GF-D8 (cell line): ENCODE measurements at regions not wholly inside any gene's neighbourhood (a gene's known extent, or its start where the extent isn't known, plus 50 kb on each side); places are given as distances from the start of the nearest gene placed in this dataset.

Experiments
- DNase-seq: peaks from one replicate; lab custom pipeline; 2025; lab: John Stamatoyannopoulos, UW

DNA sequence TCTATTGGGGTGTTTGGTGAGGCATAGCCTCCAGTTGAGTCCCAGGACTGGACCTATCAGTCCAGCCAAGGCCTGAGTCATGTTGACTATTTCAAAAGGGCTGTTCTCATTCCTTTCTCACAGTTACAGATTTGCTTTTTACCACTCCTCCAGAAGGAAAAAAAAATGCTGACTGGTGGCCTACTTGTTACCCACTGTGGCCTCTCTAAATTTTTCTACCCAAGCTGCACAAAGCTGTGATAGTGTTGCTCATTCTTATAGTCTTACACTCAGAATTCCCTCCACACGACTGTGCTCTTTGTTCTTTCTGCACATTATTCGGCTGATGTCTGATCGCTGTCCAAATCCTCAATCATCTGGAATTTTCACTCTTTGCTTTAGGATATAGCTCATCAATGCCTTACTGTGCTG, 1142.2 kb downstream of the IGSF11 start:
- no peak for DNase-seq

DNA sequence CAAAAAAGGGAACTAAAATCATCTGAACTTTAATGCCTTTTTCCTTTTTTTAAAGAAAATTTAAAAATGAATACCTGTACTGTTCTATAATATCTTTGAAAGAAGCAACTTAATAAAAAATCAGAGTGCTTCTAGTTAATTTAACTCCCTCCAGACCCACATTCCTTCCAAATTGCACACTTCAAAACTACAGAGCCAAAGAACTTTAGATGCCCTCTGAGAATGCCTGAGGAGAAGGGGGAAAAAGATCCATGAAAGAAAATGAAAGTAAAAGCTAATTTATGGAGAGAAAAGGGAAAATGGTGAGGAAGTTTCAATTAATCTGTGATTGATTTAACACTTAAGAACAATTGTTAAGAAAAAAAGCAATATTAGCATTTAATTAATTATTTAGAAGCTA, 1141.6 kb downstream of the IGSF11 start:
- no peak for DNase-seq

DNA sequence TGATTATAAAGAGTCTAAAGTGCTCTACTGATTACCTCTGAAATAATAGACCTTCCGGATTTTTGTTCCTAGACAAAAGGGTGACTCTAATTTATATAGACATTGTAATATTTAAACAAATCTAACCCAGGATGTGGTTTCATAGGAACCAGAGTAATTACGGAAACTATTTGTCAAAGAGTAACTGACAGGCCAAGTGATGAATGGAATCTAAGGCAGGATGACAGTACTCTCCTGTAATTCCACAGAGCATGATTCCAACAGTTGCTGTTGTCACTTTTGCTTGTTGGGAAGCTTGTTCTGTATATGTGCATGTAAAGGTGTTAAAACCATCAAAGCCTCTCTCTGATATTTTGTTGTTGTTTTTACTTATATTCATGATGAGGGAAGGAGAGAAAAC, 1141.0 kb downstream of the IGSF11 start:
- DNase-seq, result no peak

DNA sequence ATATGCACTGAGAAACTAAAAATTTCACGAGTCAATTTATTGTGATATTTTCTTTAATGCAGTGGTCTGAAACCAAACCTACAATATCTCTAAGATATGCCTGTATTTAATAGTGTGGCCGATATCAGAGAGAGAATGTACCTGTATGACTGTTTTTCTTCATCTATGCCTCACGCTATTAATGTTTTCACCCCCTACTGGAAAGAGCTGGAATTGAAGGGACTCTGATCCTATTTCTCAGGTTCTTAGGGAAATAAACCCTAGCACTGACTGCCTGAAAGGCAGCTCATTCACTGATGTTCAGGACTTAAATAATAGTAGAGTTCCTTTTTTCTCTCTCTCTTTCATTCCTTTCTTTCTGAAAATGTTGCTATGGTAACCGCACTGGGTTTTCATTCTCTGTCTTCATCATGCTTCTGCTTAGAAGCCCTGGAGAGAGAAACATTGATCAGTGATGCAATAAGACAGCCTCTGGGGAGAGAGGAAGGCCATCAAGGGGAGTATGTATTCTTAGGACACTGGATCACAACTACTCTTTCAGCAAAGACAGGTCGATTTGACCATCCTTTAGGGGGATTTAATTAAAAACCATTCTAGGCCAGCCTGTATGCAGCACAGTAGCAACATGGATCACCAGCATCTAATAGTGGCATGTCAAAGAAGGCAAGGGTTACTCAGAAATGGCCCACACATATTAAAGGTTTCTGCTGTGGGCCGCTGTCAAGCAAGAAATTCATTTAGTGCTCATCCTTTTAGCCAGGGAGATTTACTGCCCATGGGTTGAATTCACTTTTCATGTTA, 1135.7 kb downstream of the IGSF11 start:
- DNase-seq, result no peak

DNA sequence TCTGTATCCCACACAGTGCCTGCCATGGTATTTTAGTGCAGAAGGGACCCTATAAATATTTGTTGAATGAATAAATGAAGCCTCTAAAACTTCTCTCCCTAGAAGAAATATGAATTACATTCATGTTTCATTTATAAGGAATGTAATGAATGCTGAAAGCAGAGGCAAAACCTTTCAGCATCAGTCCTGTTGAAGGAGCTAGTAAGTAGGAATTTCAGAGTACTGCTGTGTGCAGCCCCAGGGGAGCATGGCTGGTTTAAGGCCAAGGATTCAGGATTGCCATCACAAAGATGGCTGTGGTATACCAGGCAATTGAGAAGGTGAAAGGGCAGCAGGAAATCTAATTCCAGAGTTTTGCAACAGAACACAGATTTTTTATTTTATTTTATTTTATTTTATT, 1131.4 kb downstream of the IGSF11 start:
- no peak for DNase-seq

DNA sequence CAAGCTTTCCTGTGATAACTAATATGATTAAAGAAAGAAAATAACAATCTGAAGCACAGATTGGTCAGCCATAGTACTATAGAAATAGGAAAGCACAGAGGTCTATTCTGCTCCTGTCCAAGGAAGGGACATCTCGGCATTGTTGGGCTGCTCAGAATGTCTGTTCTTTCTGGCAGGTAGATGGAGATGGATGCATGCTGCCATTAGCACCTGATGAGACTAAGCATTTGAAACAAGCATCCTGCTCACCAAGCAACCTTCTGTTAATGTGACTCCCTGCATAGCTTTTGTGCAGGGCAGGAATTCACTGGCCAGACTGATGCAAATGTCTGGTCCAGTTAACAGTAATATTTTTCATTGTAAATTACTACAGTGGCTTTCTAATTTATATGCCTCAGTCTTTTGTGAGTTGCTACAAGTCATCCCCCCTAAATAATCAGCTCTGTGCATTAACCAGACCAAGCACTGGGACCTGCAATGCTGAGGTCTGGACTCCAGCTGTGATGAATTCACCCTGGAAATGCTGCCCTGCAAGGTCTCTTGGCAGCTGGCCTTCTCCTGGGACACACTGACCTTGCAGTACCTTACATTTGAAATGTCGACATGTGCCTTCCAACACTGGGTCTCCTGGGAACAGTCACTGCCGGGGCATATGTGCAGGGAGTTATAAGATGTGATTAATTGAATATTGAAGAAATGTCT, 1123.7 kb downstream of the IGSF11 start:
- DNase-seq, result no peak

DNA sequence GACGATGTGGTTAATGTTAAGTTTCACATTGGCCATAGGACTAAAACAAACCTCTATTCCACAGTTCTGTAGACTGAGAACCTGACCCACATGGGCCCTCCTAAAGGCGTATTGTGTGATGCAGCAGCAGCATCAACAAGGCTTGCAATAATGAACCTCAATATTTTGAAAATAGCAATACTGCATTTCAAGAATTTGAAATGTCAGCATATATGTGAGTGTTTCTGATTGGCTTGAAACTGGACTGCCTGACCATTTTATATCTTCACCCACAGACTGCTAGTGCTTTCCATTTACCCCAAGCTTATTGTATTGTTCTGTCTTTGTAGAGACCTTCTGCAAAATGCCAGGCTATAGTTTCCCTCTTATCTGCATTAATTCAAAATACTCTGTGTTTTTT, 1122.3 kb downstream of the IGSF11 start:
- no peak for DNase-seq

DNA sequence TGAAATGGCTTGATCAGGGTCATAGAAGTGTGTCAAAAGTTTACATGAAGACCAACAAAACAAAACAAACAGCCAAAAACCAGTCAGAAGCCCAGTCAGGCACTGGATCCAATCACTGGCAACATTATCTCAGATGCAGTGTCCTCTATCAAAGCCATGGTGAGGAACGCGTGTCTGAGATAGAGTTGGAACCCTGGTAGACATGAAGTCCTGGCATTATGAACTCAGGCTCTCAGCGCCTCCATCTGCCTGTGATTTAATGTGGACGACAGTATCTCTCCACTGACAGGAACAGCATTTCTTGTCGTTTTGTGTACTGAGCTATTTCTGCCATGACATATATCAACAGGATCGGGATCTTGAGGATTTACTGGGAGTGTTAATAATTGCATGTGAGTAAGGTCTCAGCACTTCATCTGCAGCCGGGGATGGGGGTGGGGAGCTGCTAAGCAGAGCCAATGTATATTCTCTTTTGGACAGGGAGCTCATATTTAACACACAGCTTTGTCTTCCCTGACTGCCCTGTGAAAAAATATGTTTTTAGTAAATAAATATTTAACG, 1120.0 kb downstream of the IGSF11 start:
- DNase-seq, result no peak

DNA sequence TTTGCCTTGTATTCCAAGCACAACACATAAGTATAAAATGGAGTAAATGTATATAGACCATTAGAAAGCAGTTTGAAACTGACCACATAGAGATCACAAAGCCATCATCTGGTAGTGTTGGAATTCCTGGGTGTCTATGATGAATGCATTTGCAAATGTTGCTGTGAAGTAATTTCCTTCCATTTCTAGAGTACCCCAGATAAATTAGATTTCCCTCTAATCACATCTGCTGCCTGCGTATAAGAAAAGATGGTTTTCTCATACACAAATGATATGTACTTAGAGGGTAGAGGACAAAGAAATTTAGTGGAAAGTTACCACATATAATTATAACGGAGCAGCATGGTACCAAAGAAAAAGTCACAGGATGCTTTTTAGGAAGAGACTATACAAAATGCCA, 1117.8 kb downstream of the IGSF11 start:
- DNase-seq, result no peak

DNA sequence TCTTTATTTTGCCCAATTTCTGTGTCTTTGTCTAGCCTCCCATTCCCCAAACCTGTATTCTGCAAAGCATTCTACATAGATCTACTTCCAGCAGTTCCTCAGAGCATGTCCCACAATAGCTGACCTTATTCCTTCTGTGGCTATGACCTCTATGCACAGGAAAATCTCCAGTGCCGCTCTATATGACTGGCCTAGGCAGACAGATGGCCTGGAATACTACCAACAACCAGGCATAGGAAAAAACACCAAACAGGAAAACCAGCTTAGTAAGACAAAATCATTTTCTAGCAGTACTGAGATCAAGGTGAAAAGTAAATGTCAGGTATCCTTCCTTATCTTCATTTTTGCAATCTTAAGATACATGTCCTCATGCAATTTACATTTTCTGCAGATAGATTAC, 1115.0 kb downstream of the IGSF11 start:
- no peak for DNase-seq

DNA sequence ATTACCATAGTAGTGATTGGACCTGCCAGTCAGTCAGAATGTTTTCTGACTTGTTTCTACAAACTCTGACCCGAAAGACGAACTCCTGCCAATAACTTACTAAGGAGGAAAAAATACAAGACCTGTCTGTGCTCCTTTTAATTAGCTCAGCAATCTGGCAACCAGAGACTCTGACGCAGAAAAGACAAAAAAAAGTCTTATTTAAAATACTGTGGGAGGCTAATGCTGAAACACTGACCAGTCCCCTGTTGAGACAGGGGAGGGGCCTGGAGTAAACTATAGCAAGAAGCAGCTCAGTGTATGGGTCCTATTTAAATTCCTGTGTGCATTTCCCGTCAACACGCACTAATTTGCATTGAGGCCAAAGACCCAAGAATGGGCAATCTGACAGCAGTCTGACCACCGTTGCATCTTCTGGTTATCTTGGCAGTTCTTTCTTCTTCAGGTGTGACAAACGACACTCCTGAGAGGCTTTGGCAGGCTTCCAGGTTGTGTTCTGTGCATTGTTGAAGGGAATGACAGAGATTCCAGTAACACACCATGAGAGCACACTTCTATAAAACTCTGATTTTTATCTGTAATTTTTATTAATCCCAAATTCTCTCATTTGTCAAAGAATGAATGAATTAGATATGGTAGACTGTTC, 1114.3 kb downstream of the IGSF11 start:
- DNase-seq, result no peak

DNA sequence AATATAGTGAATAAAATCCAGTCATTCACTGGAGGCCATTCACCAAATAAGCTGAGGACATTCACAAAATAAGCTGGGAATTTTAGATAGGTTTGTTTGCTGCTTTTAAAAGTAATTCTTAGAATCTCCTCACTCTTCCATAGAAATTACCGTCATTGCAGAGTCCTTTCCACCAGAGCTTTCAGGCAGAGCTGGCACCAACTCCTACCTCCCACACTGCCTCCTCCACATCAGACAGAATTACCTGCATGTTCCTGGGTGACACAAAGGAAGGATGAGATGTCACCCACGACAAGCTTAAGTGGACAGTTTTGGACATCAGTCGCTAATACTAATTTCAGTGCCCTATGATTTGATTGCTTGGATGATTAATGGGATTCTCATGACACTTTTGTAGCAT, 1113.2 kb downstream of the IGSF11 start:
- DNase-seq, result no peak

DNA sequence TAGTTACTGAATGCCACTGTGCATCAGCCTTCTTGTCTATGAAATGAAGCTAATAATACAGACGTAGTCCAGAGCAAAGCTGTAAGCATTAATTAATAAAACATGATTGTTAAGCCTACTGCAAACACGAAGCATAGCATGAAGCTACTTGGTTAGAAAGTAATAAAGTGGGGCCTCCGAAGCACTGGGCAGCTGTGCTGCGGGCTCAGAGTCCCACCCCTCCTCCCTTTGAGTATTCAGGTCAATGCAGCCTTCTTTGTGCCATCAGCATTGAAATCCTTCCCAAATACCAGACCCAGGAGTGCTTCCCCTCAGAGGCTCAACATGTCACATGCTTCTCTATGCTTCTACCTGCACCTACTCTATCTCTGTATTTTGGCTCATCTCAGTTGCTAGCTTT, 1112.6 kb downstream of the IGSF11 start:
- DNase-seq, result no peak

DNA sequence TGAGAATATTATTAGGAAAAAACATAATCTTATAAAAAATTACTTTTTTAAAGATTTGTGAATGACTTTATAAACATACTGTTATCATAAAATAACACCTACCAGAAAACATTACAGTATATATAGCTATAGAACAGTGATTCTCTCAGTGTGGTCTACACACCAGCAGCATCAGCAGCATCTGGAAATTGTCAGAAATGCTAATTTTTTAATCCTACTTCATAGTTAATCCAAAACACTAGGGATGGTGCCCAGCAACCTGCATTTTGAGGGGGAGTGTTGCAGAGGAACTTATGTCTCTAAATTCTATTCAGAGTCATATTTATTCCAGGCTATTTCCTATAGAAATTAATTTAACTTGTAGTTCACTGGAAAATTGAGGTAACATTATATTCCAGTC, 1107.8 kb downstream of the IGSF11 start:
- no peak for DNase-seq

DNA sequence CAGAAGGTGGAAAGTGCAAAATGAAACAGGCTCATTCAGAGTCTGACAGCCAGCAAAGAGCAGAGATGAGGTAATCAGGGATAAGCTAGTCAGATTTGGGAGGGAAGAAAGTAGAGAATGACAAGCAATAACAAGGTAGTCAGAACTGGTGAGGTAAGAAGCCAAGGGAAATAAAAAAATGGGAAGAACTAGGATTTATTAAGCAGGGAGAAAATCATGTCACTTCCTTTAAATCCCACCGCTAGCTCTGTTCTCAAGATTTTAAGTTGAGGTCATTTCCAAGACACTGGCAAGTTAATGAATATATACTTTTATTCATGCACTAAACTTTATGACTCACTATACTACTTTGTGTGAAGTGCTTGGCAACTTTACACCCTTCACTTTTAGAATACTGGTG, 1106.8 kb downstream of the IGSF11 start:
- DNase-seq, result no peak

DNA sequence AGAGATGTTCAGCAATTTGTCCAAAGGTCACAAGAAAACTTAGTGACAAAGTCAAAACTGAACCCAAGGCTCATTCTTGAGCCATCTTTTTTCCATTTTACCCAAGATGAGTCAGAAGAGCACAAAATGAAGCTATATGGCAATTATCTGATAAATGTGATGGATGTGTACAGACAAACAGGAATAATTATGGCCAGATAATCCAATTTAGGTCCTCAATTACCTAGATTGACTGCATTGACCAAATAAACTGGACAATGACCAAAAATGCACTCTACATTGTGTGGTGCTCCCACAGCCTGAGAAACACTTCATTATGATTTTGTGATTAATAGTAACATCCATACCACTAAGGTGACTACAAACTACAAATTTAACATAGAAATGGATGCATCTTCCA, 1105.8 kb downstream of the IGSF11 start:
- no peak for DNase-seq

DNA sequence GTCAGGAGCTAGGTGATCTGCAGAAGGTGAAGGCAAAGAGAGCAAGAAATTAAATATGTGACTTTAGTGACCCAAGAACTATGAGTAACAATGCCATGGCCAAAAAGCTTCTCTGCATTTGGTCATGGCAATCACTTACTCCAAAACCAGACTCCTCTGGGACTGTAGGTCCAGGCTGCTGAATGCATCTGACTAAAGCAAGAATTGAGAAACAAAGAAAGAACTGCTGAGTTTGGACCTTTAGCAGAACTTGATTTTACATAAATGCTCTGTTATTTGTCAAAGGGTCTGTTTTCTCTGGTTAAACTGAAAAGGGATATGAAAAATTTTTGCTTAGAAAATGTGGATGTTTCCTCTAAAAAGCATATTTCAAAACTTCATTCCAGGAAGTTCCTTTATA, 1102.2 kb downstream of the IGSF11 start:
- DNase-seq, result no peak

DNA sequence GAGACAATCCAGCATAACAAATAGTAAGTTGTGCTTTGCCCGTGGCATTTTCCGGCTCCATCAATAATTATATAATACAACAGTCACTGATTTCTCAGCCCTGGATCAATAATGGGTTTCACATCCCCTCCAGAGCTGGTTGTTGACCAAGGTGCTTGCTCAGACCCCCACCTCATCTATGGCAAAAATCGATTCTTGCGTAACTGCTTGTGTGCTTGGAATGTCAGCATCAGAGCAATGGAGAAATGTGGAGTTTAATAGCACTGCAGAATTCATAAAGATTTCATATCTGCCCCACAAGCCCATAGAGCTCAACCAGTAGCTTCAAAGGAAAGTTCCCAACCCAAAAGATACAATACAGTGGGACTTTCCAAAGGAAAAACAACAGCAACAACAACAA, 1098.5 kb downstream of the IGSF11 start:
- no peak for DNase-seq

DNA sequence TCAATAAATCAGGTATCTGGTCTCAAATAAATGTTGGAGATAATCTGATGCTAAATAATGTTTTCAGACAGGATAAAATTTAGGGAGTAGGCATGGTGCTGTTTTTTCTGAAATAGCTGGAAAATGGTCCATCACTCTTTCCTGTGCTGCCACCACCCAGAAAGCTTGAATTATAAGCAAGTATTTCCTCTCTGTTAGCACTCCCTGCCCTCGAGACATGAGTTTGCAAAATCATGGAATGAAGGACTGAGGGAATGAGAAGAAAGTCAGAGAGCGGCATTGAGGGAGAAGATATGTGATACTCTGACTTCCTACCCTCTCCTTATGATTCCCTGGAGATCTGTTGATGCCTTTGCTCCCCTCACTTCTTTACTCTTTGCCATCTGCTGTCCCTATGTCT, 1095.7 kb downstream of the IGSF11 start:
- DNase-seq, result no peak

DNA sequence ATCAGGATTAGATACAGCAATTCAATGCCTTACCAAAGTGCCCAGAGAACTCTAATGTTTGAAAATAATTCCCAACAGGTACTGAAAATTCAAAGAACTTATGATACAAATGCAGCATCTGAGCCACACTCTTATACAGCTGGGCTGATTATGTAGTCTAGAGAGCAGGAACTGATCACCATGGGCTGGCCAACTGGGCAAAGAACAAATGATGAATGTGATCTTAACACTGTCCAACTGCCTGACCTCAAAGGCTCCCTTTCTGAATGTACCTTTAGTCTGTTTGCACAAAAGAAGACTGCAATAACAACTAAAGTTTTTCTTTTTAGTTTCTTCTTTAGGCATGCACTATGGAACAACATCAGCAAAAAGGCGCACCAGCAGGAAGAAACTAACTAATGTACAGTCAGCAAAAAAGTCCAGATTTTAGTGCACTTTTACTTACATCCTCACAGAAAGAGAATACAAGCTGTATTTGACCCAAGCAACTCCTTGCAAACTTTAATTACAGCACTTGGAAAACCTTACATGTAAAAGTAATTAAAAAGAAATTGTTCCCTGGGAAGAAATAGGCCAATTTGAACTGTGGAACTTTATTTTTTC, 1095.1 kb downstream of the IGSF11 start:
- no peak for DNase-seq

DNA sequence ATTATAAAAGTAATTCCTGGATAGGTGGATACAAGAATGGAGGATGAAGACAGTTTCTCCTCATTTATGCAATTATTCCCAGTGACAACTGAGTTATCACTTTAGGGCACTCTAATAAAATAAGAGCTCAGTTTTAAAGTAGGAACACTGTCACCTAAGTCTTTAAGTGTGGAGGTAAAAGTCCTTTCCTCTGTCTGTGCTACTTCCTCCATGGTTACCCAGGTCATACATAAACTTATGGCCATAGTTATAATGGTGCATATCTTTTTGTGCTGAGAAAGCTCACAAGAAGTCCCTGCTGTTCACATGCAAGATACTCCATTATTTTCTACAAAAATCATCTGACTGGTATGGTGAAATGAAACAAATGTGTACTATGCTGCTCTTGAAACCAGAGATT, 1093.6 kb downstream of the IGSF11 start:
- no peak for DNase-seq

DNA sequence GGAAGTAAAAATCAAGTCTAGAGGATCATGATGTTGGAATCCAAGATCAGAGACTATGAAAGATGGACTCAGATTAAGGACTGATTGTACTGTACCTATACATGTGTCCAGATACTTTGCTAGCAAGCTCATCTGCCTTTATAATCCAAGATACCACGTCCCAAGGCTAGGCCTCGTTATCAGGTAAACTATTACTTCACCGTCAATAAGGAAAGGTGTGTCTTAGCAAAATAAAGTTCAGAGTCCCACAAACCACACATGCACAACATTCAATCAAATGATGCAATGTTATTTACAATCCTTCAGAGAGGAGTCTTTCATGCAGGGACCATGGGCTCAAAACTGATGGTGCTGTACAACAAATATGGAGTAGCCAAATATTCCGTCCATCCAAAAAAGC, 1092.9 kb downstream of the IGSF11 start:
- no peak for DNase-seq

DNA sequence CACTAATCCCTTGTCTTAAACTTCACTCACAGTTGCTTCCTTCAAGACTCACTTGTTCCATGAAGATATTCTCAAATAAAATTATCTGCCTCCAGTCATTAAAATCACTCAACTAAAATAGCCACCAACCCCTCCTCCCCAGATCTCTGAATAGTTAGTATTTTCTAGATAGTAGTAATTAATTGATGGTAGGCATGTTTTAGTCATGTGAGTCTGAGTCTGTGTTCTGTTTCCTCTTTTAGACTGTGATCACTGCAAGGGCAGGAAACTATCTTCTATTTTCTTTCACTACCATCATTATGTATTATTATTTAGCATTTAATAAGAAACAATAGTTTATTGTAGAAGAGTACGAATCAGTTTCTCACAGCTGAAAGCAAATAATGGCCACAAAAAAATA, 1080.5 kb downstream of the IGSF11 start:
- no peak for DNase-seq
